GM12801 (cell line): ENCODE measurements at regions not wholly inside any gene's neighbourhood (a gene's known extent, or its start where the extent isn't known, plus 50 kb on each side); places are given as distances from the start of the nearest gene placed in this dataset.

Experiments
- CTCF ChIP-seq: IDR thresholded peaks from one replicate; pipeline ENCODE4 v1.5.1; 2011; ENCODE audit warnings: control low read depth; ENCODE audit not compliant: insufficient read length; ENCODE audit errors: extremely low read depth

- TF ChIP-seq CTCF = no peak
Observed at GRCh38 chr20:52677216-52677615, 294.9 kb upstream of the TSHZ2 start.

- TF ChIP-seq CTCF = no peak
Observed at GRCh38 chr20:52676283-52676995, 295.7 kb upstream of the TSHZ2 start.

GRCh38 chr20:52675375-52675774 lies 296.8 kb upstream of the TSHZ2 start:
- TF ChIP-seq CTCF = no peak

GRCh38 chr20:52668626-52669025 lies 303.5 kb upstream of the TSHZ2 start:
- no peak for TF ChIP-seq CTCF

GRCh38 chr20:52667358-52667757 lies 304.8 kb upstream of the TSHZ2 start:
- TF ChIP-seq CTCF = no peak

- TF ChIP-seq CTCF = no peak
Observed at GRCh38 chr20:52665441-52665840, 306.7 kb upstream of the TSHZ2 start.

- no peak for TF ChIP-seq CTCF
Observed at GRCh38 chr20:52655395-52655794, 316.8 kb upstream of the TSHZ2 start.
